Jurkat, Clone E6-1 (cell line): ENCODE measurements at regions not wholly inside any gene's neighbourhood (a gene's known extent, or its start where the extent isn't known, plus 50 kb on each side); places are given as distances from the start of the nearest gene placed in this dataset.
"Not testable (repeated sequence)": the region's sequence is repeated elsewhere in the genome, so short reads cannot be mapped to it uniquely, and the experiment has no call there.

Source experiments
- DNase-seq: peaks from one replicate; pipeline ENCODE4 v3.0.0-alpha.2; 2011; ENCODE audit warnings: low read depth, low spot score
- H3K4me3 ChIP-seq: 2 replicates; pipeline ENCODE4 v1.5.1; 2011; ENCODE audit warnings: mild to moderate bottlenecking, low read length, control low read depth, moderate library complexity

GRCh38 chr7:69504733-69505420 is 93.4 kb upstream of the AUTS2 start:
- no peak for DNase-seq

GRCh38 chr7:69508736-69509135 is 89.5 kb upstream of the AUTS2 start:
- H3K4me3 ChIP-seq = no peak overlapping the region
- DNase-seq = no peak

More at GRCh38 chr7:69504733-69505420, 93.4 kb upstream of the AUTS2 start:
- no peak overlapping the region for H3K4me3 ChIP-seq

- DNase-seq = no peak
- H3K4me3 ChIP-seq = no peak overlapping the region
These were observed 88.2 kb upstream of the AUTS2 start for GRCh38 chr7:69510114-69510513.

GRCh38 chr7:69515495-69516212 is 82.6 kb upstream of the AUTS2 start:
- no peak overlapping the region for H3K4me3 ChIP-seq
- DNase-seq = no peak

- no peak for DNase-seq
- H3K4me3 ChIP-seq = no peak overlapping the region
These were observed 81.9 kb upstream of the AUTS2 start for GRCh38 chr7:69516238-69516820.

GRCh38 chr7:69517985-69518704 is 80.1 kb upstream of the AUTS2 start:
- no peak overlapping the region for H3K4me3 ChIP-seq
- no peak for DNase-seq

- DNase-seq = no peak
- no peak overlapping the region for H3K4me3 ChIP-seq
These were observed 79.6 kb upstream of the AUTS2 start for GRCh38 chr7:69518705-69519077.

GRCh38 chr7:69526570-69526969 is 71.7 kb upstream of the AUTS2 start:
- H3K4me3 ChIP-seq = no peak overlapping the region
- DNase-seq = no peak

GRCh38 chr7:69527706-69528105 is 70.6 kb upstream of the AUTS2 start:
- no peak for DNase-seq
- no peak overlapping the region for H3K4me3 ChIP-seq

- DNase-seq = no peak
- no peak overlapping the region for H3K4me3 ChIP-seq
These were observed 67.2 kb upstream of the AUTS2 start for GRCh38 chr7:69531050-69531449.

- H3K4me3 ChIP-seq = no peak overlapping the region
These were observed 63.7 kb upstream of the AUTS2 start for GRCh38 chr7:69534461-69535041.

GRCh38 chr7:69537691-69538090 is 60.6 kb upstream of the AUTS2 start:
- no peak for DNase-seq
- no peak overlapping the region for H3K4me3 ChIP-seq

More at GRCh38 chr7:69534461-69535041, 63.7 kb upstream of the AUTS2 start:
- no peak for DNase-seq

- DNase-seq = no peak
- H3K4me3 ChIP-seq = no peak overlapping the region
These were observed 58.7 kb upstream of the AUTS2 start for GRCh38 chr7:69539531-69539930.

GRCh38 chr7:69540287-69540686 is 58.0 kb upstream of the AUTS2 start:
- no peak for DNase-seq
- H3K4me3 ChIP-seq = no peak overlapping the region

- DNase-seq, H3K4me3 ChIP-seq: not testable (repeated sequence)
These were observed 56.4 kb upstream of the AUTS2 start for GRCh38 chr7:69541779-69542432.

GRCh38 chr7:69545175-69545574 is 53.1 kb upstream of the AUTS2 start:
- H3K4me3 ChIP-seq = no peak overlapping the region
- no peak for DNase-seq
